ENCODE measurements at regions not wholly inside any gene's neighbourhood (a gene's known extent, or its start where the extent isn't known, plus 50 kb on each side); places are given as distances from the start of the nearest gene placed in this dataset.
"Not testable (repeated sequence)": the region's sequence is repeated elsewhere in the genome, so short reads cannot be mapped to it uniquely, and the experiment has no call there.

GRCh38 chr1:88593358-88593757 is 90.7 kb upstream of the PKN2 start:
- H3K27me3 ChIP-seq (ENCODE audit: insufficient read depth in 3 of 3, low read length in 2 of 3) = no peaks in the 10 kb centered on the region
- H3K9me3 ChIP-seq = peaks cover 23% of the 10 kb centered on the region
- TF ChIP-seq CTCF (IDR thresholded peaks at IDR 0.05) = no peak
- intact Hi-C loops (cut with DNase I) = no loop called here
- no peaks in the 10 kb centered on the region for H3K36me3 ChIP-seq (ENCODE audit: insufficient read depth in 1 of 2, low read depth in 1 of 2)
- no peaks in the 10 kb centered on the region for H3K4me1 ChIP-seq
- DNase-seq (no peak), ATAC-seq (no peak)
- no peak overlapping the region for H3K4me3 ChIP-seq
- no peak overlapping the region for H3K27ac ChIP-seq

- DNase-seq (no peak), ATAC-seq (no peak)
- H3K9me3 ChIP-seq = peaks cover 23% of the 10 kb centered on the region
- no peaks in the 10 kb centered on the region for H3K36me3 ChIP-seq (ENCODE audit: insufficient read depth in 1 of 2, low read depth in 1 of 2)
- intact Hi-C loops (cut with DNase I) = no loop called here
- H3K27ac ChIP-seq = no peak overlapping the region
- 50 to 53% (median 51%) methylated on average over 4 of the region's 4 CpGs for WGBS, 3 donors
- no peak overlapping the region for H3K4me3 ChIP-seq
- TF ChIP-seq CTCF (IDR thresholded peaks at IDR 0.05) = peak; percentile 4
- H3K27me3 ChIP-seq (ENCODE audit: insufficient read depth in 3 of 3, low read length in 2 of 3) = no peaks in the 10 kb centered on the region
- no peaks in the 10 kb centered on the region for H3K4me1 ChIP-seq
These were observed 88.6 kb upstream of the PKN2 start for GRCh38 chr1:88595355-88596002.

GRCh38 chr1:88597973-88598372 is 86.1 kb upstream of the PKN2 start:
- H3K27me3 ChIP-seq (ENCODE audit: insufficient read depth in 3 of 3, low read length in 2 of 3); intact Hi-C loops (cut with DNase I); ATAC-seq; H3K4me1 ChIP-seq; H3K36me3 ChIP-seq (ENCODE audit: insufficient read depth in 1 of 2, low read depth in 1 of 2); H3K4me3 ChIP-seq; H3K27ac ChIP-seq; DNase-seq: not testable (repeated sequence)
- peaks cover 13% of the 10 kb centered on the region for H3K9me3 ChIP-seq
- 30 to 48% (median 44%) methylated on average over 1 of the region's 1 CpG for WGBS, 3 donors

- 60 to 63% (median 63%) methylated on average over 11 of the region's 11 CpGs for WGBS, 3 donors
- no peaks in the 10 kb centered on the region for H3K36me3 ChIP-seq (ENCODE audit: insufficient read depth in 1 of 2, low read depth in 1 of 2)
- no peak for ATAC-seq
- no peaks in the 10 kb centered on the region for H3K4me1 ChIP-seq
- intact Hi-C loops (cut with DNase I) = no loop called here
- no peak overlapping the region for H3K27ac ChIP-seq
- no peaks in the 10 kb centered on the region for H3K9me3 ChIP-seq
- DNase-seq = no peak
- TF ChIP-seq CTCF (IDR thresholded peaks at IDR 0.05) = no peak
- no peak overlapping the region for H3K4me3 ChIP-seq
- H3K27me3 ChIP-seq (ENCODE audit: insufficient read depth in 3 of 3, low read length in 2 of 3) = no peaks in the 10 kb centered on the region
These were observed 75.7 kb upstream of the PKN2 start for GRCh38 chr1:88608139-88608943.

- Histone ChIP-seq H3K36me3 (ENCODE audit: insufficient read depth in 1 of 2, low read depth in 1 of 2) (no peaks in the 10 kb centered on the region), H3K27ac (no peak overlapping the region), H3K9me3 (no peaks in the 10 kb centered on the region), H3K27me3 (ENCODE audit: insufficient read depth in 3 of 3, low read length in 2 of 3) (no peaks in the 10 kb centered on the region), H3K4me3 (no peak overlapping the region), H3K4me1 (no peaks in the 10 kb centered on the region)
- ATAC-seq (no peak), DNase-seq (no peak)
- TF ChIP-seq CTCF (IDR thresholded peaks at IDR 0.05) = no peak
- intact Hi-C loops (cut with DNase I) = no loop called here
These were observed 75.0 kb upstream of the PKN2 start for GRCh38 chr1:88609051-88609450.
